ENCODE measurements at regions not wholly inside any gene's neighbourhood (a gene's known extent, or its start where the extent isn't known, plus 50 kb on each side); places are given as distances from the start of the nearest gene placed in this dataset.

GRCh38 chr1:234997201-234997895 is 131.3 kb downstream of the TOMM20 start (continued):
- TF ChIP-seq HNF4A (CRISPR knock-in tag; IDR thresholded peaks at IDR 0.05) (peak; percentile 76), ZFP1 (CRISPR knock-in tag; IDR thresholded peaks at IDR 0.05) (no peak), NR2F1 (CRISPR knock-in tag; IDR thresholded peaks at IDR 0.05) (no peak), ZC3H13 (CRISPR knock-in tag; IDR thresholded peaks at IDR 0.05) (no peak), NFIC (IDR thresholded peaks at IDR 0.05; ENCODE audit: low read length) (peak; percentile 85; the same call in 1 of the 2 replicates), TARDBP (CRISPR knock-in tag; IDR thresholded peaks at IDR 0.05) (no peak), ZNF580 (CRISPR knock-in tag; IDR thresholded peaks at IDR 0.05; ENCODE audit: borderline replicate concordance, low read depth) (peak; percentile 75; the same call in 1 of the 2 replicates), ARID3A (IDR thresholded peaks at IDR 0.05; ENCODE audit: low read depth, low read length) (no peak), ZNF7 (CRISPR knock-in tag; IDR thresholded peaks at IDR 0.05) (no peak), RXRB (CRISPR knock-in tag; IDR thresholded peaks at IDR 0.05; ENCODE audit: borderline replicate concordance) (peak; percentile 87), ZNF616 (CRISPR knock-in tag; IDR thresholded peaks at IDR 0.05; ENCODE audit: low read depth) (no peak), E2F1 (CRISPR knock-in tag; IDR thresholded peaks at IDR 0.05) (no peak), HMGXB4 (CRISPR knock-in tag; IDR thresholded peaks at IDR 0.05; ENCODE audit: borderline replicate concordance in 1 of 2, low read depth in 1 of 2) (peak in 1 of 2 experiments; percentile 44; a peak in 1 of 4 replicates), PTBP1 (IDR thresholded peaks at IDR 0.05; ENCODE audit: low read depth, low read length, poor library complexity, severe bottlenecking) (no peak), AHDC1 (CRISPR knock-in tag; IDR thresholded peaks at IDR 0.05; ENCODE audit: borderline replicate concordance) (peak; percentile 73; the same call in 1 of the 2 replicates), ZBTB26 (CRISPR knock-in tag; IDR thresholded peaks at IDR 0.05; ENCODE audit: borderline replicate concordance) (0 out of 2 replicates have a peak, but pooled peaks have one; percentile 34)
